BE2C (cell line): ENCODE measurements at regions not wholly inside any gene's neighbourhood (a gene's known extent, or its start where the extent isn't known, plus 50 kb on each side); places are given as distances from the start of the nearest gene placed in this dataset.

Experiments
- DNase-seq: peaks from one replicate; pipeline ENCODE4 v3.0.0-alpha.2; 2020
- H3K27me3 ChIP-seq: fragments of 250-450 bp; sonication (Bioruptor Pico); 2 replicates; pipeline ENCODE4 v1.5.1; 2020; ENCODE audit warnings: mild to moderate bottlenecking
- H3K36me3 ChIP-seq: fragments of 250-450 bp; sonication (Bioruptor Pico); 2 replicates; pipeline ENCODE4 v1.5.1; 2020; ENCODE audit warnings: mild to moderate bottlenecking
- H3K4me1 ChIP-seq: fragments of 250-450 bp; sonication (Bioruptor Pico); 2 replicates; pipeline ENCODE4 v1.5.1; 2020
- H3K4me3 ChIP-seq: 2 replicates; pipeline ENCODE4 v1.5.1; 2011; ENCODE audit warnings: low read depth, low read length
- H3K9me3 ChIP-seq: fragments of 250-450 bp; sonication (Bioruptor Pico); 2 replicates; pipeline ENCODE4 v1.5.1; 2020
- TF ChIP-seq, protein P1 (sequence below): IDR thresholded peaks from 2 replicates; pipeline ENCODE4 v1.5.1; 2012; ENCODE audit warnings: mild to moderate bottlenecking, low read depth, low read length

DNA sequence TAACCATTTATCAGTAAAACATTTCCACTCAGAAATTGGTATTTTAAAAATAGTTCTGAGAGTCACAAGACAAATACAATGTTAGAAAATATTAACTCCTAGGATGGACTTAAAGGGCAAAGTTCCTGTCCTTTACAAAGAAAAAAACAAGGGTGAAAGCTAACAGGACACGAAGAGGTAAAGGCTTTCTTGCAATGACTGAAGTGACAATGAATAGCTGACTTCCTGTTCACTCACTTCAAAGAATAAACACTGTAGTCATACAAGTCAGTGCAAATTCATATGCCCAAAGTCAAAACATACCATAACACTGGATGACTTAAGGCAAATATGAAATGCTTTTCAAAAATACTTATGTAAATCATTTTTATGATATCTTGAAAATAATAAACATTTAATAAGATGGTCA lies 1389.8 kb upstream of the ALCAM start:
- no peak for DNase-seq
- TF ChIP-seq, protein P1, sequence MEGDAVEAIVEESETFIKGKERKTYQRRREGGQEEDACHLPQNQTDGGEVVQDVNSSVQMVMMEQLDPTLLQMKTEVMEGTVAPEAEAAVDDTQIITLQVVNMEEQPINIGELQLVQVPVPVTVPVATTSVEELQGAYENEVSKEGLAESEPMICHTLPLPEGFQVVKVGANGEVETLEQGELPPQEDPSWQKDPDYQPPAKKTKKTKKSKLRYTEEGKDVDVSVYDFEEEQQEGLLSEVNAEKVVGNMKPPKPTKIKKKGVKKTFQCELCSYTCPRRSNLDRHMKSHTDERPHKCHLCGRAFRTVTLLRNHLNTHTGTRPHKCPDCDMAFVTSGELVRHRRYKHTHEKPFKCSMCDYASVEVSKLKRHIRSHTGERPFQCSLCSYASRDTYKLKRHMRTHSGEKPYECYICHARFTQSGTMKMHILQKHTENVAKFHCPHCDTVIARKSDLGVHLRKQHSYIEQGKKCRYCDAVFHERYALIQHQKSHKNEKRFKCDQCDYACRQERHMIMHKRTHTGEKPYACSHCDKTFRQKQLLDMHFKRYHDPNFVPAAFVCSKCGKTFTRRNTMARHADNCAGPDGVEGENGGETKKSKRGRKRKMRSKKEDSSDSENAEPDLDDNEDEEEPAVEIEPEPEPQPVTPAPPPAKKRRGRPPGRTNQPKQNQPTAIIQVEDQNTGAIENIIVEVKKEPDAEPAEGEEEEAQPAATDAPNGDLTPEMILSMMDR = no peak
- H3K36me3 ChIP-seq = no peaks in the 10 kb centered on the region

DNA sequence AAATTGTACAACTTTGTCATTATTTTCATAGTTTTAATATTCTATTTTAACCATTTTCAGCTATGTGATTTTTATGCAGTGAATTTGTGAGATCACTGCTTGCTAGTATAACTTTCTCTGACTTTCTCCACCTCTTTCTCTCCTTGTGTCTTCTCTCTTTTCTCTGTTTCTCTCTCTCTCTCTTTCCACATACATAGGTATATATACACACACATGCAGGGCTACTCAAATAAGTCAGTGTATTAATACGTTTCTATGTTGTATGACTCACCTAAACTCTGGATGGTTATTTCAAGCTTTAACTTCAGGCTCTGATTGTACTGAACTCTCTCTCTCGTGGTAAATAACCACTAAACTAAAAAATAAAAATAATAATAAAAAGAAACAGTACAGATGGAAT lies 1389.3 kb upstream of the ALCAM start:
- Histone ChIP-seq H3K36me3 (no peaks in the 10 kb centered on the region), H3K9me3 (no peaks in the 10 kb centered on the region), H3K27me3 (no peaks in the 10 kb centered on the region), H3K4me1 (peaks cover 3% of the 10 kb centered on the region; the same call in 1 of the 2 replicates), H3K4me3 (no peak overlapping the region)
- DNase-seq = no peak
- TF ChIP-seq, protein P1 = no peak

More for the DNA sequence above, 1389.8 kb upstream of the ALCAM start:
- no peaks in the 10 kb centered on the region for H3K4me1 ChIP-seq
- no peaks in the 10 kb centered on the region for H3K9me3 ChIP-seq
- H3K27me3 ChIP-seq = no peaks in the 10 kb centered on the region
- no peak overlapping the region for H3K4me3 ChIP-seq

DNA sequence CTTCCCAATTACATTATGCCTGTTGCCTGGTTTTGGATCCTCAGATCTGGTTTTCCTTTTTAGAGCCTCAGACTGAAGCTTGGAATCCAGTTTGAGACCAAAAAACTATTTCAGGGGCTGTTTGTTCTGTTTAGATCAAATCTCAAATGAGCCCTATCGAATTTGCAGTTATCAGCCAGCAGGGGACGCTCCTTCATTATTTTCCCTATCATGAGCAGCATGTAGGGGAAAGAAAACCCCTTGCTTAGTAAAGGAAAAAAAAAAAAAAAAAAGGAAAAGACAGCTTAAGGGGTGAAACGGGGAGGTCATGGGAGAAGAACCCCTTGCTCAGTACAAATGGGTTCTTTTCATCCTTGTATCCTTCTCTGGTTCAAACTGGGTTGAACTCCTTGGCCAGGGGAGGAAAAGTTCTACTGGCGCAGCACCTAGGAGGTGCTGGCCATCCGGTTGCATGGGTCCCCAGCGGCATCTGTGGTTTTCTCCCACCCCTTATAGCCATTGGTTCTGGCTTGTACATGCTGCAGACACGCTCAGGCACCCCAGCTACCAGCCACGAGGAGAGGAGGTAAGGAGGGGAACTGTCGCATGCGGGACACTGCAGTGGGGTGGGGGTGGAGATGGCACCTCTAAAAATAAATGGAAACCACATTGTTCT lies 1375.1 kb upstream of the ALCAM start:
- TF ChIP-seq, protein P1 = peak; percentile 45; the same call in 1 of the 2 replicates
- H3K27me3 ChIP-seq = no peaks in the 10 kb centered on the region
- no peaks in the 10 kb centered on the region; the same call in 1 of the 2 replicates for H3K9me3 ChIP-seq
- no peaks in the 10 kb centered on the region for H3K36me3 ChIP-seq
- H3K4me1 ChIP-seq = no peaks in the 10 kb centered on the region; the same call in 1 of the 2 replicates
- no peak overlapping the region for H3K4me3 ChIP-seq
- DNase-seq = no peak

DNA sequence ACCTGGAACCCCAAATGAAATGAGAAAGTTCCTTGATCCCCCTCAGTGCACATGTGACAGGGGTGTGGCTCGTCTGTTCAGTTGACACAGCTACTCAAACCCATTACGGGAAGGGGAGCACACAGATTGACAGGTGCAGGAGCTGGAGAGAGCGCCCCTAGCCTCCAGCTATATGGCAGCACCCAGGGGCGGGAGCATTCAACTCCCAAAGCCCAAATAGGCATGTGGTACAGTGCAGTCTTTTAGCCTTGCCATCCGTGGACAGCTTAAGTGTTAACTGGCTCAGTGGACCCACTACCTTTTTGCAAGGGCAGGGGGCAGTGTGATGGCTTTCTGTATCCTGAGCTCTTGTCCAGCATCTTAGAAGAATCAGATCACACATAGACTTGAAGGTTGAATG lies 1374.2 kb upstream of the ALCAM start:
- Histone ChIP-seq H3K4me3 (no peak overlapping the region), H3K4me1 (no peaks in the 10 kb centered on the region; the same call in 1 of the 2 replicates), H3K9me3 (no peaks in the 10 kb centered on the region; the same call in 1 of the 2 replicates), H3K36me3 (no peaks in the 10 kb centered on the region), H3K27me3 (no peaks in the 10 kb centered on the region)
- DNase-seq = no peak
- TF ChIP-seq, protein P1 = 0 out of 2 replicates have a peak, but pooled peaks have one; percentile 11

DNA sequence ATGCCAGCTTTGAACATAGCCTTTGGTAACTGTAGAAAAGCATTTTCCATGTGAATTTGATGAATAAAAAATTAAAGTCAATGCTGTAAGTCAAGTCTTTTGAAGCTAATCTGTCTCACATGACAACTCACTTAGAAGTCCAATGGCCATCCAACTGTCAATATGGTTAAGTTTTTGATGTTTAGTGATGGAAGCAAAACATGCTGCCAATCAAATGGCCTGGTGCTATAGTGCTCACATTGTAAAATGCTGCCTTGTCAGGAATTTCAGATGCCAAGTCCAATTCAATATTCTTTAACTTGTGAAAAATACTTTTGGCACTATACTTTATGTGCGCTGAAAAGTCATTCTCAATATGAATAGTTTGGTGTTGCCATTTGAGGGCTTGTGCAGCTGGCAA lies 1361.8 kb upstream of the ALCAM start:
- Histone ChIP-seq H3K4me3 (no peak overlapping the region), H3K9me3 (no peaks in the 10 kb centered on the region), H3K4me1 (no peaks in the 10 kb centered on the region), H3K27me3 (no peaks in the 10 kb centered on the region), H3K36me3 (no peaks in the 10 kb centered on the region)
- DNase-seq = no peak
- TF ChIP-seq, protein P1 = no peak

DNA sequence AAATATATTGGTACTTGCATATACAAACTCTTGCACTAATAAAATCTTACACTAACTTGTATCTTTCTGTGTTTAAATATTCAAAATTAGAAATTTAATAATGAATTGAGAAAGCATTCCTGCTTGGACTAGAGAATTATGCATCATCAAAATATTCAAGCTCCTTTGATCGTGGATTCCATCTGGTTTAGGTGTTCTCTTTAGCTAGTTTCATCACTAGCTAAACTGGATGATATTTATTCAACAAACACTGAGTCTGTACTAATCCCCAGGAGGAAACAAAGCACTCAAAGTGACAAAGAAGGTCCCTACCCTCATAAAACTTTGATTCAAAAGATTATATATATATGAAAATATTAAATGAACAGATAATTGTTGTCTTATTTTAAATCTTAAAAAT lies 1360.9 kb upstream of the ALCAM start:
- no peak for DNase-seq
- TF ChIP-seq, protein P1 = no peak
- no peaks in the 10 kb centered on the region for H3K27me3 ChIP-seq
- no peaks in the 10 kb centered on the region for H3K4me1 ChIP-seq
- H3K4me3 ChIP-seq = no peak overlapping the region
- H3K9me3 ChIP-seq = no peaks in the 10 kb centered on the region
- no peaks in the 10 kb centered on the region for H3K36me3 ChIP-seq
